ENCODE measurements at regions not wholly inside any gene's neighbourhood (a gene's known extent, or its start where the extent isn't known, plus 50 kb on each side); places are given as distances from the start of the nearest gene placed in this dataset.
A peak's percentile ranks its signal among the peaks of the same experiment; 100 is the strongest.
"Not testable (repeated sequence)": the region's sequence is repeated elsewhere in the genome, so short reads cannot be mapped to it uniquely, and the experiment has no call there.

- BruUV-seq (replicated peaks) = no TSS peak
These were observed 839.9 kb upstream of the TENM4 start for GRCh38 chr11:80280737-80281136.

GRCh38 chr11:80261776-80262175, 820.9 kb upstream of the TENM4 start:
- H3K4me3 Mint-ChIP-seq (ENCODE audit: unreplicated experiment) = no peak overlapping the region
- CTCF ChIA-PET = no interaction called here
- BruUV-seq (replicated peaks) = no TSS peak

More at GRCh38 chr11:80280737-80281136, 839.9 kb upstream of the TENM4 start:
- H3K4me3 Mint-ChIP-seq (ENCODE audit: unreplicated experiment) = no peak overlapping the region
- no peak for TF ChIP-seq CTCF (IDR thresholded peaks at IDR 0.05; ENCODE audit: unreplicated experiment)
- H3K9me3 Mint-ChIP-seq (ENCODE audit: unreplicated experiment) = no peaks in the 10 kb centered on the region
- no peak overlapping the region for H3K27ac Mint-ChIP-seq (ENCODE audit: low read depth, unreplicated experiment)
- no peak for DNase-seq (ENCODE audit: unreplicated experiment)
- peaks cover 4% of the 10 kb centered on the region for H3K27me3 Mint-ChIP-seq (ENCODE audit: insufficient read depth, unreplicated experiment)
- POLR2A ChIA-PET = no interaction called here
- H3K36me3 Mint-ChIP-seq (ENCODE audit: insufficient read depth, unreplicated experiment) = no peaks in the 10 kb centered on the region
- CTCF ChIA-PET = no interaction called here
- intact Hi-C loops (cut with micrococcal nuclease) = no loop called here
- H3K4me1 Mint-ChIP-seq (ENCODE audit: insufficient read depth, unreplicated experiment) = peaks cover 10% of the 10 kb centered on the region

GRCh38 chr11:80257319-80258015, 816.6 kb upstream of the TENM4 start:
- BruUV-seq (replicated peaks); DNase-seq (ENCODE audit: unreplicated experiment); H3K9me3 Mint-ChIP-seq (ENCODE audit: unreplicated experiment); H3K27ac Mint-ChIP-seq (ENCODE audit: low read depth, unreplicated experiment); CTCF ChIA-PET; POLR2A ChIA-PET; H3K27me3 Mint-ChIP-seq (ENCODE audit: insufficient read depth, unreplicated experiment); H3K4me3 Mint-ChIP-seq (ENCODE audit: unreplicated experiment); H3K36me3 Mint-ChIP-seq (ENCODE audit: insufficient read depth, unreplicated experiment); intact Hi-C loops (cut with micrococcal nuclease); H3K4me1 Mint-ChIP-seq (ENCODE audit: insufficient read depth, unreplicated experiment): not testable (repeated sequence)

More at GRCh38 chr11:80261776-80262175, 820.9 kb upstream of the TENM4 start:
- no peak overlapping the region for H3K27ac Mint-ChIP-seq (ENCODE audit: low read depth, unreplicated experiment)
- DNase-seq (ENCODE audit: unreplicated experiment) = no peak
- POLR2A ChIA-PET = no interaction called here
- H3K36me3 Mint-ChIP-seq (ENCODE audit: insufficient read depth, unreplicated experiment) = no peaks in the 10 kb centered on the region
- H3K9me3 Mint-ChIP-seq (ENCODE audit: unreplicated experiment) = peaks cover 3% of the 10 kb centered on the region
- intact Hi-C loops (cut with micrococcal nuclease) = no loop called here
- TF ChIP-seq CTCF (IDR thresholded peaks at IDR 0.05; ENCODE audit: unreplicated experiment) = no peak
- H3K27me3 Mint-ChIP-seq (ENCODE audit: insufficient read depth, unreplicated experiment) = no peaks in the 10 kb centered on the region
- no peaks in the 10 kb centered on the region for H3K4me1 Mint-ChIP-seq (ENCODE audit: insufficient read depth, unreplicated experiment)

GRCh38 chr11:80255021-80255420, 814.2 kb upstream of the TENM4 start:
- ChIA-PET POLR2A (interaction anchor here (0.8 kb wide), 1 partner anchor 14 kb away, joined by 3 read pairs; no protein-coding TSS in a partner anchor), CTCF (interaction anchor here (0.6 to 0.8 kb wide), 4 partner anchors 100 to 831 kb away, joined by 3 to 5 read pairs (median 3); no protein-coding TSS in a partner anchor)
- peak; percentile 11 for DNase-seq (ENCODE audit: unreplicated experiment)
- BruUV-seq (replicated peaks) = no TSS peak
- H3K4me3 Mint-ChIP-seq (ENCODE audit: unreplicated experiment) = no peak overlapping the region
- H3K36me3 Mint-ChIP-seq (ENCODE audit: insufficient read depth, unreplicated experiment) = no peaks in the 10 kb centered on the region
- H3K27ac Mint-ChIP-seq (ENCODE audit: low read depth, unreplicated experiment) = no peak overlapping the region
- no peak for TF ChIP-seq CTCF (IDR thresholded peaks at IDR 0.05; ENCODE audit: unreplicated experiment)
- H3K27me3 Mint-ChIP-seq (ENCODE audit: insufficient read depth, unreplicated experiment) = no peaks in the 10 kb centered on the region
- intact Hi-C loops (cut with micrococcal nuclease) = no loop called here
- H3K4me1 Mint-ChIP-seq (ENCODE audit: insufficient read depth, unreplicated experiment) = no peaks in the 10 kb centered on the region
- no peaks in the 10 kb centered on the region for H3K9me3 Mint-ChIP-seq (ENCODE audit: unreplicated experiment)

Data from MCF 10A (cell line).